Aorta (tissue), 5 donors: ENCODE measurements at regions not wholly inside any gene's neighbourhood (a gene's known extent, or its start where the extent isn't known, plus 50 kb on each side); places are given as distances from the start of the nearest gene placed in this dataset.
"Not testable (repeated sequence)": the region's sequence is repeated elsewhere in the genome, so short reads cannot be mapped to it uniquely, and the experiment has no call there.

Experiments
- ATAC-seq: fragments of 200-7000 bp; cut with Tn5 transposase; one replicate; pipeline ENCODE4 v1.9.1; 2022; ENCODE audit warnings: moderate library complexity; ENCODE audit not compliant: low FRiP score
- DNase-seq, 2 donors: peaks; one replicate each; pipeline ENCODE4 v3.0.0-alpha.2; 2020
- H3K27ac ChIP-seq, 2 donors: one replicate each; pipeline ENCODE4 v1.5.1; 2013; ENCODE audit warnings: low read length in 2 of 2, mild to moderate bottlenecking in 2 of 2, moderate library complexity in 2 of 2, control low read depth in 1 of 2, inconsistent platforms in 1 of 2, low read depth in 1 of 2
- H3K27me3 ChIP-seq, 2 donors: one replicate each; pipeline ENCODE4 v1.6.1; 2013; ENCODE audit warnings: control low read depth in 1 of 2, low read length in 1 of 2, mild to moderate bottlenecking in 1 of 2, moderate library complexity in 1 of 2; ENCODE audit not compliant: insufficient read depth in 2 of 2, control insufficient read depth in 1 of 2
- H3K36me3 ChIP-seq, 2 donors: one replicate each; pipeline ENCODE4 v1.6.1; 2013; ENCODE audit warnings: control low read depth in 1 of 2, low read length in 1 of 2, mild to moderate bottlenecking in 1 of 2; ENCODE audit not compliant: insufficient read depth in 2 of 2, control insufficient read depth in 1 of 2
- H3K4me1 ChIP-seq, 2 donors: one replicate each; pipeline ENCODE4 v1.6.1; 2013; ENCODE audit warnings: low read length in 2 of 2, control low read depth in 1 of 2, mild to moderate bottlenecking in 1 of 2, moderate library complexity in 1 of 2; ENCODE audit not compliant: insufficient read depth in 2 of 2, control insufficient read depth in 1 of 2
- H3K4me3 ChIP-seq, 2 donors: one replicate each; pipeline ENCODE4 v1.5.1; 2013; ENCODE audit warnings: low read length in 2 of 2, control low read depth in 1 of 2, mild to moderate bottlenecking in 1 of 2
- H3K9me3 ChIP-seq: one replicate; pipeline ENCODE4 v1.6.1; 2013; ENCODE audit warnings: mild to moderate bottlenecking, low read length; ENCODE audit not compliant: control insufficient read depth
- WGBS, 2 donors: extraction: QIAGEN DNeasy Blood & Tissue Kit; methylation state at CpG; one replicate each; pipeline ENCODE4 v1.1.7; 2013; 5-methylcytosine and 5-hydroxymethylcytosine counted together
- intact Hi-C, 2 donors: fragments of 100-400 bp; cut with DNase I; formaldehyde crosslinking; loops; one replicate each; pipeline versions ENCODE4 v1.14.2 to v1.15.0; 2022
- donor health status: healthy with polysubstance abuse.
- donor health status: Bipolar disorder and iron deficiency.
- donor health status: DM: no; HTN: no; CAD: no.
- donor health status: DM: no; HTN: no; CAD: no.
- donor health status: DM: yes; HTN: yes; CAD: no.

DNA sequence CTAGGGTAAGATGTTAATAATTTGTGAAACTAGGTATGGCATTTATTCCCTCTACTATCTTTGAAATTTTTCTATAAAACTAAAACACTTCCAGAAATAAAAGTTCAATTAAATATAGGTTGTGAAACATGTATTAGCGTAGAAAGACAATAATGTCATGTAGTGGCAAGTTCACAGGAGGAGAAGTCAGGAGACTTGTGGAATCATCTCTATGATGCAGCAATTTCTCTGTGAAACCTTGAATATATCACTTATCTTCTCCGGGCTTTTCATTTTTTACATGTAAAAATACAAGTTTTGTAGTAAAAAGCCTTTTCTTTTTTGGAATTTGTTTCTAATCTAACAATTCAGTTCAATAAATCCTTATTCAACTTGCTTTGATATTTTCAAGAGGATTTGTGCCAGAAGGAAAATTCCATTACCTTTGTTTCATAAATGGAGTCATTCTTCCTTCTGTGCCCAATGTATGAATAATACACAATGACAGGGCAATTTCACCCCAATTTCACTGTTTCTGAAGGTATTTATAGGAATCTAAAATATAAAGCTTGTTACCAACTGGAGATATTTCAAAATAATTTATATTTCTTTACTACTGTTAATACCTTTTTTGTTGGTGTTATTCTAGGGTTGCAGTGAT is 758.3 kb downstream of the FAM181B start:
- Histone ChIP-seq H3K4me1 (no peaks in the 10 kb centered on the region), H3K9me3 (no peaks in the 10 kb centered on the region), H3K4me3 (no peak overlapping the region), H3K36me3 (no peaks in the 10 kb centered on the region), H3K27me3 (no peaks in the 10 kb centered on the region), H3K27ac (no peak overlapping the region)
- no peak for ATAC-seq
- no peak for DNase-seq
- 94 to 95% methylated on average over 2 of the region's 2 CpGs for WGBS, 2 donors
- intact Hi-C loops = no loop called here

DNA sequence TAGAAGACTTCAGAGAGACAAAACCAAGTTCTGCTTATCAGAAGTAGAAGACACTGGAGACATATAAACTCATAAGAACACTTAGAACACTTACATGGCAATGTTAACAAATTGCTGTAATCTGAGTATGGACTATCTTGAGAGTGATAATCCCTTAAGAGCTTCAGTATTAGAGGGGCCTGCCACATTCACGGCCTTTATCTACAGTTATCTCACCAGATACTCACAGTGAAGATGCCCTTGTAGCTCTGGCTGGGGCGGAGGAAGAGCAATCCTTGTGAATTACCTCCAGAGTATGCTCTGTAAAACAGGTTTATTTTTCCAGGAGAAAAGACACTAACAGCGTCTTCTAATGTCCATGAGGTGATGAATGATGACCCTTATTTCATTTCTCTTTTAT is 762.8 kb downstream of the FAM181B start:
- ATAC-seq (peak; percentile 40), DNase-seq (no peak)
- Histone ChIP-seq H3K4me3 (no peak overlapping the region), H3K4me1 (no peaks in the 10 kb centered on the region), H3K27ac (no peak overlapping the region), H3K36me3 (no peaks in the 10 kb centered on the region), H3K9me3 (no peaks in the 10 kb centered on the region), H3K27me3 (no peaks in the 10 kb centered on the region)
- intact Hi-C loops = no loop called here
- 88 to 90% methylated on average over 3 of the region's 3 CpGs for WGBS, 2 donors

DNA sequence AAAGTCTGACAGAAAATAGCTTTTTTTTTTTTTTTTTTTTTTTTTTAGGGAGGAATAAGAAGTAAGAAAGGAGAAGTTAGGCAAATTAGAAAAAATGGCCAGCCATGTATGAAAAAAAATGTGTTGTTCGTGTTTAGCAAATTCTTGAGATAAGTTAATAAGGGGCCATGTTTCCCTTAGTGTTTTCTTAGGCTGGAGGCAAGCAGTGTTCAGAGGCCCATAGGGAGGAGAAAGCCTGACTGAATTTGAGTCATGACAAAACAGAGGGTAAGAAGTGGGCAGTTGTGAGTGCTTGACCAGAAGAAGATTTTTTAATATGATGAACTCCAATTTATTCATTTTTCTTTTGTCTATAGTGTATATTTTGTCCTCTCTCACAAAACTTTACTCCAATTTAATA is 766.4 kb downstream of the FAM181B start:
- Histone ChIP-seq H3K4me1 (no peaks in the 10 kb centered on the region), H3K27ac (no peak overlapping the region), H3K4me3 (no peak overlapping the region), H3K9me3 (no peaks in the 10 kb centered on the region), H3K27me3 (no peaks in the 10 kb centered on the region), H3K36me3 (no peaks in the 10 kb centered on the region)
- ATAC-seq (peak; percentile 73), DNase-seq (no peak)
- 3% methylated on average over 1 of the region's 1 CpG for WGBS, 2 donors
- intact Hi-C loops = loop anchor here in 1 of 2 donors (10.0 kb wide), 1 partner anchor 52 kb away; no protein-coding TSS in a partner anchor

DNA sequence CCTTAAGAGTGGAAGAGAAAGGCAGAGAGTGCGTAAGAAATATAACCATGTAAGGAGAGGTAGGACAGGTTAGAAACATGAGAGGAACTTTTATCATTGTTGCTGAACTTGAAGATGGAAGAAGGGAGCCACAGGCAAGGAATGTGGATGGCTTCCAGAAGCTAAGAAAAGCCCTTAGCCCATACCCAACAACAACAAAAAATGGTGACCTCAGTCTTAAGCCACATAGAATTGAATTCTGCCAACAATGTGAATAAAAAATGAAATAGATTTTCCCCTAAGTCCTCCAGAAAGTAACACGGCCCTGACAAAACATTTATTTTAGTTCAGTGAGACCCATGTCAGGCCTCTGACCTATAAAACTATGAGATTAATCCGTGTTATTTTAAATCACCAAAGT is 767.3 kb downstream of the FAM181B start:
- intact Hi-C loops = loop anchor here in 1 of 2 donors (10.0 kb wide), 1 partner anchor 52 kb away; no protein-coding TSS in a partner anchor
- Histone ChIP-seq H3K4me1 (no peaks in the 10 kb centered on the region), H3K27me3 (no peaks in the 10 kb centered on the region), H3K9me3 (no peaks in the 10 kb centered on the region), H3K36me3 (no peaks in the 10 kb centered on the region), H3K27ac (no peak overlapping the region), H3K4me3 (no peak overlapping the region)
- ATAC-seq (peak; percentile 77), DNase-seq (no peak)
- 10 to 18% methylated on average over 3 of the region's 3 CpGs for WGBS, 2 donors

DNA sequence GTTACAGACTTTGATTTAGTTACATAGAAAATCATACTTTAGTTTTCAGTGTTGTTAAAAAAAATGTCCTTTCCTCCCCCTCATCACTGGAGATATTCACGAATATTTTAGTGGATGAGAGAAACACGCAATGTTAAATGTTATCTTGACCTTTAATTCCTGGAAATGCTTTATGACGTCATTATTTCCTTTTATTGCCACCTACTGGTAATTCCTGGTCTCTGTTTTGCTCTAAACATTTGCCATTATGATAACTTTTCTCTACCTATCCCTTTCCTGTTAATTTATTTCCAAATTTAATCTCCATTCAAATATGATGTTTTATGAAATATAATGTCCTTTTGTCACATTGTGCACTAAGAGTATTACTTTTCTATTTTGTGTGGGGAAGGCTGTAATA is 770.6 kb downstream of the FAM181B start:
- no peaks in the 10 kb centered on the region for H3K36me3 ChIP-seq
- DNase-seq (no peak), ATAC-seq (no peak)
- intact Hi-C loops = loop anchor here in 1 of 2 donors (10.0 kb wide), 1 partner anchor 48 kb away; no protein-coding TSS in a partner anchor
- H3K27ac ChIP-seq = peak overlapping the region in 1 of 2 donors; percentile 14
- WGBS, 2 donors = 17 to 19% methylated on average over 3 of the region's 3 CpGs
- no peak overlapping the region for H3K4me3 ChIP-seq
- H3K4me1 ChIP-seq = no peaks in the 10 kb centered on the region
- H3K9me3 ChIP-seq = no peaks in the 10 kb centered on the region
- H3K27me3 ChIP-seq = no peaks in the 10 kb centered on the region

DNA sequence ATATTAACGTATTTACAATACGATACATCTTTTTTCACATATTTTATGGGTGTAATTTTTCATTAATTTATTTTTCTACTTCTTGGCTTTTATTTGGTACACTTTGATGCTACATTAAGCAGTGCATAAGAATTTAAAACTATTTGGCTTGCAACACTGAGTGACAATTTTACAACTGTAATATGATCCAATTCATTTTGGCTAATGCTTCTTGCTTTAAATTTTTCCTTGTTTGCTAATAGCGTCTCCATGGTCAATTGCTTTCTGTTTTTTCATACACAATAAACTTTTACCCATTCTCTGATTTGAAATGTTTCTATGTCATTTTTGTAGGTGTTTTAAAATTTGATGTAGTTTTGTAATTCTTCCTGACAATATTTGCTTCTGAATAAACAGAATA is 773.2 kb downstream of the FAM181B start:
- Histone ChIP-seq H3K4me1 (no peaks in the 10 kb centered on the region), H3K9me3 (no peaks in the 10 kb centered on the region), H3K27ac (no peak overlapping the region), H3K36me3 (no peaks in the 10 kb centered on the region), H3K4me3 (no peak overlapping the region), H3K27me3 (no peaks in the 10 kb centered on the region)
- no peak for ATAC-seq
- 74 to 79% methylated on average over 3 of the region's 3 CpGs for WGBS, 2 donors
- intact Hi-C loops = loop anchor here in 1 of 2 donors (10.0 kb wide), 1 partner anchor 46 kb away; no protein-coding TSS in a partner anchor
- DNase-seq = no peak

DNA sequence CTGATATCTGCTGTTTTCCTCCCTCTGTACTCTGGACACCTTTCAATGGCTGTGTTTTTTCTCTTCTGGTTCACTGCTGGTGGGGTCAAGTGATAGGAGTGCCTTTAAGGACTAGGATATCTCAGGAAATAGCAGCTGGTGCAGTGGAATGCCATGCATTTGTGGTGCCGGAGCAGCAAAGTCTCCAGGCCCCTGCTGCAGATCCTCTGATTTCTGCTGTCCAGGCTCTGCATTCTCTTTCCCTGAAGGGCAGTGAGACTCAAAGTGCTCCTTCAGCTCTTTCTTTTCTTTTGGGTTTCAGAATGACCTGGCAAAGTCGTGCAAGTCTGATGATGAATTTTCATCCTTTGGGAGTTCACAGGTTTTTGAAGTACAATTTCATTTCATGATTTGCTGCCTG is 774.3 kb downstream of the FAM181B start:
- no peak overlapping the region for H3K27ac ChIP-seq
- DNase-seq = no peak
- peak; percentile 41 for ATAC-seq
- WGBS, 2 donors = 3 to 7% methylated on average over 2 of the region's 2 CpGs
- H3K9me3 ChIP-seq = no peaks in the 10 kb centered on the region
- no peaks in the 10 kb centered on the region for H3K4me1 ChIP-seq
- intact Hi-C loops = no loop called here
- no peak overlapping the region for H3K4me3 ChIP-seq
- H3K27me3 ChIP-seq = no peaks in the 10 kb centered on the region
- H3K36me3 ChIP-seq = no peaks in the 10 kb centered on the region

DNA sequence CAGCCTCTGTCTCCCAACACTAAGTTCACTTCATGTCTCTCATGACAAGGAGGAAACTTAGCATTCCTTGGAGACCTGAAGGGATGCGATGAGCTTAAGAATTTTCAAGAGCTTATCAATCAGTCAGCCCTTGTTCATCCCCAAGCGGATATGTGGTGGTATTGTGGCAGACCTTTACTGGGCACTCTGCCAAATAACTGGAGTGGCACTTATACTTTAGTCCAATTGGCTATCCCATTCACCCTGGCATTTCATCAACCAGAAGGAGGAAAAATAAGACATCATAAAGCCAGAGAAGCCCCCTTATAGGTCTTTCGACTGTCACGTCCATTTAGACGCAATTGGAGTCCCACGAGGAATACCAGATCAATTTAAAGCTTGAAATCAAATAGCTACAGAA is 779.4 kb downstream of the FAM181B start:
- H3K36me3 ChIP-seq, intact Hi-C loops, H3K27me3 ChIP-seq, H3K9me3 ChIP-seq, H3K4me1 ChIP-seq, ATAC-seq, DNase-seq, H3K27ac ChIP-seq, H3K4me3 ChIP-seq: not testable (repeated sequence)
- WGBS, 2 donors = 94% methylated on average over 6 of the region's 6 CpGs

DNA sequence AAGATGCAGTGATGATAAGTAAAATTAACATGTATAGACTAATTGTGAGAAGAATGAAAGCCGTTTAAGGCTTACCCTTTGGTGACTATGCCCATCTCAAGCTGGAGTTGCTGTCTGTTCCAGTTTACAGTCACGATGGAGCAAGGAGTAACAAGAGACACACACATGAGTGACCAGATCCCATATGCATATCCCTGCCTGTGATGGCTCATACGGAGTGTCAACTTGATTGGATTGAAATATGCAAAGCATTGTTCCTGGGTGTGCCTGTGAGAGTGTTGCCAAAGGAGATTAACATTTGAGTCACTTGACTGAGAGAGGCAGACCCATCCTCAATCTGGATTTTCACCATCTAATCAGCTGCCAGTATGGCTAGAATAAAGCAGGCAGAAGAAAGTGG is 786.8 kb downstream of the FAM181B start:
- no peaks in the 10 kb centered on the region for H3K27me3 ChIP-seq
- WGBS, 2 donors = 80 to 83% methylated on average over 3 of the region's 3 CpGs
- H3K9me3 ChIP-seq = no peaks in the 10 kb centered on the region
- intact Hi-C loops = no loop called here
- DNase-seq = no peak
- no peak overlapping the region for H3K4me3 ChIP-seq
- no peak overlapping the region for H3K27ac ChIP-seq
- no peak for ATAC-seq
- H3K36me3 ChIP-seq = no peaks in the 10 kb centered on the region
- H3K4me1 ChIP-seq = no peaks in the 10 kb centered on the region
